Ovary (tissue), 3 donors: ENCODE measurements at regions not wholly inside any gene's neighbourhood (a gene's known extent, or its start where the extent isn't known, plus 50 kb on each side); places are given as distances from the start of the nearest gene placed in this dataset.

ENCODE experiments used
- CTCF ChIP-seq, 3 donors: fragments of 450-650 bp in 2 of 3; fragments of 200-600 bp in 1 of 3; IDR thresholded peaks; one replicate each; pipeline versions ENCODE4 v1.5.1 to v1.8.0; 2016 to 2022; ENCODE audit warnings: antibody characterized with exemption in 3 of 3, mild to moderate bottlenecking in 1 of 3
- POLR2A ChIP-seq: fragments of 450-650 bp; IDR thresholded peaks from one replicate; pipeline ENCODE4 v1.6.1; 2017; ENCODE audit warnings: antibody characterized with exemption, mild to moderate bottlenecking, moderate library complexity
- donor health status: DM: no; HTN: no; CAD: no.

DNA sequence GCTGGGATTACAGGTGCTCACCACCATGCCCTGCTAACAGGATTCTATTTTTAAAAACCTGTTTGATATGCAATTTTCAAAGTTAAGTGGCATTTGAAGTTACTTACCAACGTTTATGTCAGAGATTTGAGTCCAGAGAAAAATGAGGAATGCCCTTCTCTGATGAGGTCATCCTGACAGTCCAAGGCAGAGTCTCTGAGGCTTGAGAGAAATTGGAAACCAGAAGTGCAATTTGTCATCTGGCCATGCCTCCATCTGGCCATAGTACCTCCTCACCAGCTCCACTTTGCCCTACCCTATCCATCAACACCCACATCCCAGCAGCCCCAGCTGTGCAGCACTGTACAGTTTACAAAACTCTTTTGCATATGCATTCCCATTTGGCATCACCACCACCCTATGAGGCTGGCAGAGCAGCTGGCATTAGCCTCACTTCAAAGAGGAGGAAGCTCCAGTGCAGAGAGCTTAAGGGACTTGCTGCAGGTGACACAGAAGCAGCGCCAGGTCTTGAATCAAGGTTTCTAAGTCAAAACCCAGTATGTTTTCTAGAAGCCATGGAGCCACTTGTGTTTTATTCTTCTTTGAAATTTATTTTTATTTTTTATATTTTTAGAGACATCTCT, 54.5 kb upstream of the PDZD8 start:
- TF ChIP-seq CTCF (IDR thresholded peaks at IDR 0.05) = no peak
- TF ChIP-seq POLR2A = no peak
